Sigmoid colon (tissue), 6 donors: ENCODE measurements at regions not wholly inside any gene's neighbourhood (a gene's known extent, or its start where the extent isn't known, plus 50 kb on each side); places are given as distances from the start of the nearest gene placed in this dataset.

Experiments
- DNase-seq: peaks from one replicate; pipeline ENCODE4 v3.0.0-alpha.2; 2019
- H3K27ac ChIP-seq, 4 donors: fragments of 200-600 bp; sonication (generic); one replicate each; pipeline ENCODE4 v1.5.1; 2016 to 2019; ENCODE audit warnings: mild to moderate bottlenecking in 1 of 4
- H3K27me3 ChIP-seq, 3 donors: fragments of 200-600 bp; sonication (generic); one replicate each; pipeline ENCODE4 v1.5.1; 2019; ENCODE audit warnings: mild to moderate bottlenecking in 1 of 3
- H3K36me3 ChIP-seq, 4 donors: fragments of 200-600 bp; sonication (generic); one replicate each; pipeline ENCODE4 v1.5.1; 2016 to 2019
- H3K4me1 ChIP-seq, 4 donors: fragments of 200-600 bp; sonication (generic); one replicate each; pipeline ENCODE4 v1.5.1; 2017 to 2019
- H3K4me3 ChIP-seq, 4 donors: fragments of 200-600 bp; sonication (generic); one replicate each; pipeline ENCODE4 v1.5.1; 2017 to 2019; ENCODE audit warnings: mild to moderate bottlenecking in 2 of 4, moderate library complexity in 1 of 4
- H3K9me3 ChIP-seq, 4 donors: fragments of 200-600 bp in 3 of 4; sonication (generic) in 3 of 4; one replicate each; pipeline versions ENCODE4 v1.5.1 to v1.6.1; 2013 to 2019
- EP300 ChIP-seq, 4 donors: sonication (generic); formaldehyde crosslinking; IDR thresholded peaks; one replicate each; pipeline ENCODE4 v1.6.1; 2017; ENCODE audit warnings: antibody characterized with exemption in 4 of 4
- POLR2A ChIP-seq, 2 donors: fragments of 450-650 bp; IDR thresholded peaks; one replicate each; pipeline ENCODE4 v1.6.1; 2016; ENCODE audit warnings: antibody characterized with exemption in 2 of 2, mild to moderate bottlenecking in 2 of 2, moderate library complexity in 2 of 2
- POLR2AphosphoS5 ChIP-seq, 4 donors: sonication (generic); formaldehyde crosslinking; IDR thresholded peaks; one replicate each; pipeline ENCODE4 v1.6.1; 2017; ENCODE audit warnings: antibody characterized with exemption in 4 of 4
- WGBS, 2 donors: extraction: QIAGEN DNeasy Blood & Tissue Kit; methylation state at CpG; one replicate each; pipeline ENCODE4 v1.1.7; 2013; 5-methylcytosine and 5-hydroxymethylcytosine counted together
- intact Hi-C: fragments of 100-400 bp; cut with DNase I; formaldehyde crosslinking; loops from one replicate; pipeline ENCODE4 v1.15.1; 2023
- TF ChIP-seq, protein P1 (sequence below), 4 experiments: fragments of 450-650 bp in 3 of 4; fragments of 200-600 bp in 1 of 4; IDR thresholded peaks; one replicate each; pipeline ENCODE4 v1.5.1; 2016 to 2019; ENCODE audit warnings: antibody characterized with exemption in 4 of 4, mild to moderate bottlenecking in 3 of 4, moderate library complexity in 2 of 4
- donor health status: healthy with polysubstance abuse.
- donor health status: healthy.

DNA sequence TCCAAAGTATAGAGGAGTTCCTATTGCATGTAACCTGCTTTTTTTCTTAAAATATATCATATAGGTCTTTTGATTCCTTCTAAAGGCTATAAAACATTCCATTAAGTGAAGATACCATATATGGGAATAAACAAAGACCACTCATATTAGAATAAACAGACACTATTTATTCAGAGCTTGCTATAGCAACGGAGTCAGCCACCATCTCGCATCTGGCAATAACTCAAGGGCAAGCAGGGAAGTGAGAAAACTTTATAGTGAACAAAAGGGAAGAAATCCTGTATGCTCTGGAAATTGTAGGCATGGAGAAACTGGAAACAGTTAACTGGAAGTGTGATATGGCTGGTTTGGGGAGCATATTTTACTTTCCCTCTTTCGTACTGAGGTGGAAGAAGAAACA, 301.9 kb downstream of the PTH2R start:
- 68 to 80% methylated on average over 3 of the region's 3 CpGs for WGBS, 2 donors

DNA sequence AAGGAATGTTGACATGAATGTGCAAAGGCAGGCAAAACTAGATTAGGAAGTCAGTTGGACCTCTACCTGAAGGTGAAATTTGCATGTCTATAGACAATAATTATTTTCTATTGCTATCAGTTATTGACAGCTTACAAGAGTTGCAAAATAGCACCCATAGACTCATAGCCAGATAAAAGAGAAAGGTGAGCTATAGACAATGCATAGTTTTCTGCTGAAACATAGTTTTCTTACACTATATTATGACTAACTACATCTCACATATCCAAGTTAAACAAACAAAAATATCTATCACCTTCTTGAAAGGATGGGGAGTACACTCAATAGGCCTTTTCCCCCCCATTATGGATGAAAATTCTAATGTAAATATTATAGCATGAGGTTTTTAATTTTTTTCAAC, 305.0 kb downstream of the PTH2R start:
- Histone ChIP-seq H3K27me3 (no peaks in the 10 kb centered on the region), H3K9me3 (no peaks in the 10 kb centered on the region), H3K4me3 (no peak overlapping the region), H3K27ac (no peak overlapping the region), H3K36me3 (no peaks in the 10 kb centered on the region), H3K4me1 (no peaks in the 10 kb centered on the region)
- no peak for DNase-seq
- TF ChIP-seq EP300 (IDR thresholded peaks at IDR 0.05) (no peak), POLR2A (IDR thresholded peaks at IDR 0.05) (no peak), POLR2AphosphoS5 (IDR thresholded peaks at IDR 0.05) (no peak)
- TF ChIP-seq, protein P1, sequence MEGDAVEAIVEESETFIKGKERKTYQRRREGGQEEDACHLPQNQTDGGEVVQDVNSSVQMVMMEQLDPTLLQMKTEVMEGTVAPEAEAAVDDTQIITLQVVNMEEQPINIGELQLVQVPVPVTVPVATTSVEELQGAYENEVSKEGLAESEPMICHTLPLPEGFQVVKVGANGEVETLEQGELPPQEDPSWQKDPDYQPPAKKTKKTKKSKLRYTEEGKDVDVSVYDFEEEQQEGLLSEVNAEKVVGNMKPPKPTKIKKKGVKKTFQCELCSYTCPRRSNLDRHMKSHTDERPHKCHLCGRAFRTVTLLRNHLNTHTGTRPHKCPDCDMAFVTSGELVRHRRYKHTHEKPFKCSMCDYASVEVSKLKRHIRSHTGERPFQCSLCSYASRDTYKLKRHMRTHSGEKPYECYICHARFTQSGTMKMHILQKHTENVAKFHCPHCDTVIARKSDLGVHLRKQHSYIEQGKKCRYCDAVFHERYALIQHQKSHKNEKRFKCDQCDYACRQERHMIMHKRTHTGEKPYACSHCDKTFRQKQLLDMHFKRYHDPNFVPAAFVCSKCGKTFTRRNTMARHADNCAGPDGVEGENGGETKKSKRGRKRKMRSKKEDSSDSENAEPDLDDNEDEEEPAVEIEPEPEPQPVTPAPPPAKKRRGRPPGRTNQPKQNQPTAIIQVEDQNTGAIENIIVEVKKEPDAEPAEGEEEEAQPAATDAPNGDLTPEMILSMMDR (IDR thresholded peaks at IDR 0.05): no peak
- intact Hi-C loops: no loop called here

More for the DNA sequence above, 301.9 kb downstream of the PTH2R start:
- Histone ChIP-seq H3K27ac (no peak overlapping the region), H3K4me3 (no peak overlapping the region), H3K27me3 (no peaks in the 10 kb centered on the region), H3K36me3 (no peaks in the 10 kb centered on the region), H3K9me3 (no peaks in the 10 kb centered on the region), H3K4me1 (no peaks in the 10 kb centered on the region)
- DNase-seq: no peak
- no peak for TF ChIP-seq POLR2A (IDR thresholded peaks at IDR 0.05)
- TF ChIP-seq EP300 (IDR thresholded peaks at IDR 0.05): no peak
- TF ChIP-seq, protein P1 (IDR thresholded peaks at IDR 0.05): no peak
- no peak for TF ChIP-seq POLR2AphosphoS5 (IDR thresholded peaks at IDR 0.05)
- intact Hi-C loops: no loop called here

DNA sequence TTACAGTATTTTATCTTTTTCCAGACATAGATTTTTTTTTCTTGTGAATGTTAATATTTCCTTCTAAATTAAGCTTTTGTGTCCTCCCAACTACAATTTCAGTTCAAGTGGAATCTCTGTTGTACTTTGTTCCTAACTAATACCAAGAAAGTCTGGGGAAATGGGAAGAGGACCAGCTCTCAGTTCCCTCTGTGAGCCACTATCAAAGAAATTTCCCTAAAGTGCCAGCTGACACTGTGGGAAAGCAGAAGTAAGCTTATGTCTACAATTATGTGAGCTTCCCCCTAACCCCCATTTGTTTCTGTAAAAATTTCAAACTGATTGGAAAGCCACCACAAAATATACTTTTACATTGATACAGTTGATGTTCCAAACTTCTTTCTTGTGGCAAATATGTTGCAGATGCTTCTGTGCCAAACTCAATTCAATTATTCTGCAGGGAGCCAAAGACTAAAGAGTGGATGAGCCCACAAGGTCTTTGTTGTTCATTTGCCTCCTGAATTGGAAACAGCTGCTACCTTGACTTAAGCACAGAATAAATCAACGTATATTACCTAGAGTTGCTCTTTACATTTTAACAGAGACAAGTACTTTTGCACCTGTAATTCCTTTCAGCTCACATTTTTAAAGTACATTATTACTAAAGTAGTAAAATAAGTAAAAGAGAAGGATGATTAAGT, 306.6 kb downstream of the PTH2R start:
- TF ChIP-seq POLR2AphosphoS5 (IDR thresholded peaks at IDR 0.05): no peak
- TF ChIP-seq, protein P1 (IDR thresholded peaks at IDR 0.05): no peak
- no peak for TF ChIP-seq EP300 (IDR thresholded peaks at IDR 0.05)
- TF ChIP-seq POLR2A (IDR thresholded peaks at IDR 0.05): no peak
- no peak for DNase-seq
- no peaks in the 10 kb centered on the region for H3K36me3 ChIP-seq
- 54 to 69% methylated on average over 1 of the region's 1 CpG for WGBS, 2 donors
- no peaks in the 10 kb centered on the region for H3K27me3 ChIP-seq
- no peak overlapping the region for H3K4me3 ChIP-seq
- intact Hi-C loops: no loop called here
- H3K9me3 ChIP-seq: no peaks in the 10 kb centered on the region
- H3K27ac ChIP-seq: no peak overlapping the region
- H3K4me1 ChIP-seq: no peaks in the 10 kb centered on the region

DNA sequence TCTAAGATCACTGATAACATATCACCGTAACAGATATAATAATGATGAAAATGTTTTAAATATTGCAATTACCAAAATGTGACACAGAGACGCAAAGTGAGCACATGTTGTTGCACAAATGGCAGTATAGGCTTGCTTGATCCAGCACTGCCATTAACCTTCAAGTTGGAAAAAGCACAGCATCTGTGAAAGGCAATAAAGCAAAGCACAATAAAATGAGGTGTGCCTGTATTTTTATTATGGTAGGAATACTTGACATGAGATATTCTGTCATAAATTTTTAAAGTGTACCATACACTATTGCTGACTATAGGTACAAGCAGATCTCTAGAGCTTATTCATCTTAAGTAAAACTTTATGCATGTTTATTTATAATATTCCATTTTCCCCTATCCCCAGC, 312.2 kb downstream of the PTH2R start:
- Histone ChIP-seq H3K27me3 (no peaks in the 10 kb centered on the region), H3K36me3 (no peaks in the 10 kb centered on the region), H3K4me1 (no peaks in the 10 kb centered on the region), H3K4me3 (no peak overlapping the region), H3K9me3 (no peaks in the 10 kb centered on the region), H3K27ac (no peak overlapping the region)
- DNase-seq: no peak
- 21 to 69% methylated on average over 2 of the region's 2 CpGs for WGBS, 2 donors
- TF ChIP-seq, protein P1 (IDR thresholded peaks at IDR 0.05): no peak
- TF ChIP-seq POLR2A (IDR thresholded peaks at IDR 0.05) (no peak), EP300 (IDR thresholded peaks at IDR 0.05) (no peak), POLR2AphosphoS5 (IDR thresholded peaks at IDR 0.05) (no peak)
- intact Hi-C loops: no loop called here

DNA sequence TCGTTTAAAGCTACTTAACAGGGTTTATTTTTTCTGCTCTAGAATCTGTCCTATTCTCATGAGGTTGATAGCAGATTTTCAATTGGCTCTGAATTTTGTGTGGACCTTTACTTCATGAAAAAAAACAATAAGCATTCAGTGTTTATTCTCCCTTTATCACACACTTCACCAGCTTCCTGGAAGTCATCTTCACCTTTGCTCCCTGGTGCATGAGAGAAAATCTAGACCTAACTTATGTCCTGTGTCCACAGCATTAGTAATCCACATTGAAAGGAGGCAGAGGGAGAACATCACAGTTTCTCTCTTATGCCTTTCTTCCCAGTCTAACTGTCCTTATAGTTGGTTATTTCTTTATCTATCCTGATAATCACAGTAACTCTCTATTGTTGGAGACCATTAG, 316.1 kb downstream of the PTH2R start:
- Histone ChIP-seq H3K4me3 (no peak overlapping the region), H3K4me1 (no peaks in the 10 kb centered on the region), H3K36me3 (no peaks in the 10 kb centered on the region), H3K9me3 (no peaks in the 10 kb centered on the region), H3K27ac (no peak overlapping the region), H3K27me3 (no peaks in the 10 kb centered on the region)
- no peak for DNase-seq
- WGBS, 2 donors: 11 to 31% methylated on average over 1 of the region's 1 CpG
- intact Hi-C loops: no loop called here
- TF ChIP-seq POLR2A (IDR thresholded peaks at IDR 0.05): no peak
- TF ChIP-seq, protein P1 (IDR thresholded peaks at IDR 0.05): no peak
- TF ChIP-seq POLR2AphosphoS5 (IDR thresholded peaks at IDR 0.05): no peak
- no peak for TF ChIP-seq EP300 (IDR thresholded peaks at IDR 0.05)
